ENCODE measurements at regions not wholly inside any gene's neighbourhood (a gene's known extent, or its start where the extent isn't known, plus 50 kb on each side); places are given as distances from the start of the nearest gene placed in this dataset.

- no peak for TF ChIP-seq CTCF (conservative IDR thresholded peaks at IDR 0.05 in 1 of 2, IDR thresholded peaks at IDR 0.05 in 1 of 2; ENCODE audit: extremely low read depth in 1 of 2, insufficient read depth in 1 of 2, low read depth in 1 of 2, low read length in 2 of 2)
- no peak for TF ChIP-seq EZH2 (IDR thresholded peaks at IDR 0.05; ENCODE audit: borderline replicate concordance, low read length)
These were observed 54.3 kb upstream of the ST8SIA2 start for GRCh38 chr15:92339361-92339760.

All from mammary epithelial cell (primary cell).